A549 (cell line): ENCODE measurements at regions not wholly inside any gene's neighbourhood (a gene's known extent, or its start where the extent isn't known, plus 50 kb on each side); places are given as distances from the start of the nearest gene placed in this dataset.

Experiments
- CTCF ChIP-seq: fragments of >200 bp; sonication (Bioruptor Twin); formaldehyde crosslinking; IDR thresholded peaks from 3 replicates; pipeline ENCODE4 v1.5.1; 2016
- EP300 ChIP-seq, 2 experiments: fragments of >200 bp; sonication (Bioruptor Twin); formaldehyde crosslinking; IDR thresholded peaks; 2 replicates in 1 of 2; 3 replicates in 1 of 2; pipeline ENCODE4 v1.6.1; 2016 to 2017
- FOSL2 ChIP-seq, 2 experiments: fragments of 450-650 bp in 1 of 2; fragments of >200 bp in 1 of 2; sonication (Bioruptor Twin) in 1 of 2; formaldehyde crosslinking; IDR thresholded peaks; 2 replicates each; pipeline versions ENCODE4 v1.5.0 to v1.6.1; 2016 to 2020; ENCODE audit warnings: mild to moderate bottlenecking in 1 of 2, moderate library complexity in 1 of 2
- HDAC2 ChIP-seq: fragments of 200-600 bp; sonication (generic); IDR thresholded peaks from 2 replicates; pipeline ENCODE4 v1.6.1; 2016
- HOXB13 ChIP-seq: fragments of 250-450 bp; sonication (Bioruptor Pico); IDR thresholded peaks from 2 replicates; pipeline ENCODE4 v1.5.0; 2020; ENCODE audit warnings: low read depth, mild to moderate bottlenecking, moderate library complexity
- JUNB ChIP-seq: fragments of >200 bp; sonication (Bioruptor Twin); formaldehyde crosslinking; IDR thresholded peaks from 2 replicates; pipeline ENCODE4 v1.6.1; 2016
- KDM5A ChIP-seq: fragments of 200-600 bp; sonication (generic); IDR thresholded peaks from 2 replicates; pipeline ENCODE4 v1.6.1; 2016; ENCODE audit warnings: antibody characterized with exemption, mild to moderate bottlenecking
- MAX ChIP-seq: IDR thresholded peaks from 2 replicates; pipeline ENCODE4 v1.6.1; 2012
- PHF8 ChIP-seq: fragments of 200-600 bp; sonication (generic); IDR thresholded peaks from 2 replicates; pipeline ENCODE4 v1.6.1; 2016; ENCODE audit warnings: low read depth, mild to moderate bottlenecking, antibody characterized with exemption, moderate library complexity, borderline replicate concordance
- POLR2A ChIP-seq: IDR thresholded peaks from 2 replicates; pipeline ENCODE4 v1.6.1; 2012; ENCODE audit warnings: mild to moderate bottlenecking, low read length
- RARB ChIP-seq: fragments of 250-450 bp; sonication (Bioruptor Pico); IDR thresholded peaks from 2 replicates; pipeline ENCODE4 v1.8.0; 2021; ENCODE audit warnings: mild to moderate bottlenecking, moderate library complexity
- RCOR1 ChIP-seq: fragments of 150-350 bp; IDR thresholded peaks from 2 replicates; pipeline ENCODE4 v1.6.1; 2014; ENCODE audit warnings: antibody characterized with exemption, low read length, low read depth
- REST ChIP-seq: fragments of 200-600 bp; sonication (generic); IDR thresholded peaks from 2 replicates; pipeline ENCODE4 v1.6.1; 2016; ENCODE audit warnings: antibody characterized with exemption, mild to moderate bottlenecking, moderate library complexity
- RFX5 ChIP-seq: fragments of 450-650 bp; IDR thresholded peaks from 2 replicates; pipeline ENCODE4 v1.7.1; 2014; ENCODE audit warnings: antibody characterized with exemption, mild to moderate bottlenecking, moderate library complexity

DNA sequence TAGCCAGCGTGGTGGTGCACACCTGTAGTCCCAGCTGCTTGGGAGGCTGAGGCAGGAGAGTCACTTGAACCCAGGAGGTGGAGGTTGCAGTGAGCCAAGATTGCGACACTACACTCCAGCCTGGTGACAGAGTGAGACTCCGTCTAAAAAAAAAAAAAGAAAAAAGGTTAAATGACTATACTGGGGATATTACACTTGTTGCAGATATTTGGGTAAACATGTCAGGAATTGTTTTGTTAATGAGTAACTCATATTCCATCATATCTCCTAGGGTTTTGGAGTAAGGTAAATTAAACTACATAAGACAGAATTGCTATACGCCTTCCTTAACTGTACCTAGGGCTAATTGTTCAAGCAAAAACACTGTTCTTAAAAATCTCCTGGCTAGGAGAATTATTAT lies 291.4 kb upstream of the IGFBP7 start:
- TF ChIP-seq REST (no peak), CTCF (no peak), EP300 (IDR thresholded peaks at IDR 0.05) (no peak), POLR2A (no peak), FOSL2 (IDR thresholded peaks at IDR 0.05) (no peak), FOSL2 (CRISPR knock-in tag; IDR thresholded peaks at IDR 0.05) (no peak), RARB (CRISPR knock-in tag) (no peak), JUNB (no peak), HOXB13 (CRISPR knock-in tag) (no peak), KDM5A (no peak), HDAC2 (no peak), PHF8 (no peak), RCOR1 (no peak), MAX (no peak), RFX5 (no peak)
